MM.1S (cell line): ENCODE measurements at regions not wholly inside any gene's neighbourhood (a gene's known extent, or its start where the extent isn't known, plus 50 kb on each side); places are given as distances from the start of the nearest gene placed in this dataset.

ENCODE experiments used
- DNase-seq: peaks from one replicate; pipeline ENCODE4 v3.0.0-alpha.2; 2015
- H2AFZ ChIP-seq: fragments of 300-600 bp; sonication (generic); 2 replicates; pipeline ENCODE4 v1.6.0; 2016; ENCODE audit warnings: antibody characterized with exemption, low read length
- H3F3A ChIP-seq: fragments of 300-600 bp; sonication (generic); 2 replicates; pipeline ENCODE4 v1.6.1; 2016; ENCODE audit warnings: mild to moderate bottlenecking, antibody characterized with exemption, low read length, moderate library complexity, mixed read lengths; ENCODE audit not compliant: insufficient read depth
- H3K27ac ChIP-seq: fragments of 300-600 bp; sonication (generic); 2 replicates; pipeline ENCODE4 v1.5.1; 2016; ENCODE audit warnings: mild to moderate bottlenecking, low read length
- H3K27me3 ChIP-seq: fragments of 300-600 bp; sonication (generic); replicated peaks from 2 replicates; pipeline ENCODE4 v1.6.0; 2016; ENCODE audit warnings: low read length; ENCODE audit not compliant: insufficient read depth
- H3K36me3 ChIP-seq: fragments of 300-600 bp; sonication (generic); replicated peaks from 2 replicates; pipeline ENCODE4 v1.6.1; 2016; ENCODE audit warnings: mild to moderate bottlenecking, low read length, mixed read lengths; ENCODE audit not compliant: insufficient read depth
- H3K4me1 ChIP-seq: fragments of 300-600 bp; sonication (generic); 2 replicates; pipeline ENCODE4 v1.6.1; 2016; ENCODE audit warnings: low read length, mixed read lengths
- H3K4me2 ChIP-seq: fragments of 300-600 bp; sonication (generic); 2 replicates; pipeline ENCODE4 v1.6.0; 2016; ENCODE audit warnings: low read depth, low read length
- H3K4me3 ChIP-seq: fragments of 300-600 bp; sonication (generic); 2 replicates; pipeline ENCODE4 v1.5.1; 2016; ENCODE audit warnings: low read length, mixed read lengths
- H3K79me2 ChIP-seq: fragments of 300-600 bp; sonication (generic); 2 replicates; pipeline ENCODE4 v1.6.1; 2016; ENCODE audit warnings: mixed run types, low read length, mixed read lengths
- H3K9ac ChIP-seq: fragments of 300-600 bp; sonication (generic); 2 replicates; pipeline ENCODE4 v1.6.1; 2016; ENCODE audit warnings: low read length, mixed read lengths
- H3K9me2 ChIP-seq: fragments of 300-600 bp; sonication (generic); replicated peaks from 2 replicates; pipeline ENCODE4 v1.6.1; 2016; ENCODE audit warnings: mild to moderate bottlenecking, low read length, mixed read lengths; ENCODE audit not compliant: insufficient read depth
- H3K9me3 ChIP-seq: fragments of 300-600 bp; sonication (generic); replicated peaks from 2 replicates; pipeline ENCODE4 v1.6.1; 2016; ENCODE audit warnings: mild to moderate bottlenecking, low read length, mixed read lengths; ENCODE audit not compliant: insufficient read depth
- H4K20me1 ChIP-seq: fragments of 300-600 bp; sonication (generic); 2 replicates; pipeline ENCODE4 v1.6.1; 2016; ENCODE audit warnings: mild to moderate bottlenecking, low read length, moderate library complexity, mixed read lengths; ENCODE audit not compliant: insufficient read depth
- EZH2 ChIP-seq: fragments of 300-600 bp; sonication (generic); optimal IDR thresholded peaks from 2 replicates; pipeline ENCODE3; 2017; ENCODE audit warnings: low read depth, mild to moderate bottlenecking, antibody characterized with exemption, low read length, mixed read lengths
- EZH2phosphoT487 ChIP-seq: fragments of 300-600 bp; sonication (generic); IDR thresholded peaks from 2 replicates; pipeline ENCODE4 v1.6.1; 2018; ENCODE audit warnings: antibody characterized with exemption, low read length
- TF ChIP-seq, protein P1 (sequence below): fragments of 300-600 bp; sonication (generic); IDR thresholded peaks from 2 replicates; pipeline ENCODE4 v1.5.1; 2016; ENCODE audit warnings: antibody characterized with exemption, low read length, mixed read lengths

DNA sequence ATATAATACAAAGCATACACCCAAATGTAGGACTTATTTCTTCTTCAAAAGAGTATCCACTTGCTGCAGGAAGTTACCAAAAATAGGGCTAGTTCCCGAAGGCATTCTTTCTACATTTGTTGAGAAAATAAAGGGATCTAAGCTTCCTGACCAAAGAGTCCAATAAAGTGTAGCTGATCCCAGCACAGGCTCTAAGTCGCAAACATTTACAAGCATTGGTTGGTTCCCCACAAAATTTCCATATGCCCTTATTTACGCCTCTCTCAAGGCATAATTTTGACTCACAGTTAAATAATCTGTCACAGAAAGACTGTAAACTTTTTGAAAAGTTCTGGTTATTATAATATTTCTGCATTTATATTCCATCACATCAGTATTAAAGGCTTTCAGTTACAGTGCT is 1520.1 kb upstream of the ZEB2 start:
- Histone ChIP-seq H3K4me3 (no peak overlapping the region), H4K20me1 (no peaks in the 10 kb centered on the region), H3K4me2 (no peak overlapping the region), H2AFZ (no peak overlapping the region), H3K9ac (no peak overlapping the region), H3F3A (no peaks in the 10 kb centered on the region), H3K9me3 (no peaks in the 10 kb centered on the region), H3K36me3 (no peaks in the 10 kb centered on the region), H3K27me3 (no peaks in the 10 kb centered on the region), H3K9me2 (no peaks in the 10 kb centered on the region), H3K79me2 (no peaks in the 10 kb centered on the region), H3K27ac (no peak overlapping the region), H3K4me1 (no peaks in the 10 kb centered on the region)
- TF ChIP-seq EZH2 (no peak), EZH2phosphoT487 (no peak)
- TF ChIP-seq, protein P1, sequence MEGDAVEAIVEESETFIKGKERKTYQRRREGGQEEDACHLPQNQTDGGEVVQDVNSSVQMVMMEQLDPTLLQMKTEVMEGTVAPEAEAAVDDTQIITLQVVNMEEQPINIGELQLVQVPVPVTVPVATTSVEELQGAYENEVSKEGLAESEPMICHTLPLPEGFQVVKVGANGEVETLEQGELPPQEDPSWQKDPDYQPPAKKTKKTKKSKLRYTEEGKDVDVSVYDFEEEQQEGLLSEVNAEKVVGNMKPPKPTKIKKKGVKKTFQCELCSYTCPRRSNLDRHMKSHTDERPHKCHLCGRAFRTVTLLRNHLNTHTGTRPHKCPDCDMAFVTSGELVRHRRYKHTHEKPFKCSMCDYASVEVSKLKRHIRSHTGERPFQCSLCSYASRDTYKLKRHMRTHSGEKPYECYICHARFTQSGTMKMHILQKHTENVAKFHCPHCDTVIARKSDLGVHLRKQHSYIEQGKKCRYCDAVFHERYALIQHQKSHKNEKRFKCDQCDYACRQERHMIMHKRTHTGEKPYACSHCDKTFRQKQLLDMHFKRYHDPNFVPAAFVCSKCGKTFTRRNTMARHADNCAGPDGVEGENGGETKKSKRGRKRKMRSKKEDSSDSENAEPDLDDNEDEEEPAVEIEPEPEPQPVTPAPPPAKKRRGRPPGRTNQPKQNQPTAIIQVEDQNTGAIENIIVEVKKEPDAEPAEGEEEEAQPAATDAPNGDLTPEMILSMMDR = no peak
- no peak for DNase-seq

DNA sequence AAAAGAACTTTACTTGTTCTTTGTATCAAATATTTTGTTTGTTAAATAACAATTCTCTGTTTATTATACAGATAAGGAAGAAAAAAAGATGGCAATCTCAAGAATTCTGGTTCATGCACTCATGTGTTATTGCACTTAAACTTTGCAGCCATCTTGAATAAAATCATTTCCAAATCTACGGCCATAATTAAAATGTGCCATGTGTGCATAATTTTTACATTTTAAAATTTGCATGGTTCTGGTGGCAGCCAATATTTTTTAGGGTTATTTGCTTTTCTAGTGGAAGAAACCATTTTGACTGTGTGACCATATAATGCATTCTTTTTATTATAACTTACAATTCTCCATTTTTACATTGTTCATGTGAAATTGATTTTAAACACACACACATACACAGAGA is 1518.1 kb upstream of the ZEB2 start:
- Histone ChIP-seq H3K9ac (no peak overlapping the region), H3K9me3 (no peaks in the 10 kb centered on the region), H3K36me3 (no peaks in the 10 kb centered on the region), H3K4me1 (no peaks in the 10 kb centered on the region), H3K4me2 (no peak overlapping the region), H4K20me1 (no peaks in the 10 kb centered on the region), H3K27me3 (no peaks in the 10 kb centered on the region), H3K4me3 (no peak overlapping the region), H3K79me2 (no peaks in the 10 kb centered on the region), H3F3A (no peaks in the 10 kb centered on the region), H2AFZ (no peak overlapping the region), H3K27ac (no peak overlapping the region), H3K9me2 (no peaks in the 10 kb centered on the region)
- DNase-seq = no peak
- TF ChIP-seq, protein P1 = no peak
- TF ChIP-seq EZH2phosphoT487 = no peak
- TF ChIP-seq EZH2 = no peak

DNA sequence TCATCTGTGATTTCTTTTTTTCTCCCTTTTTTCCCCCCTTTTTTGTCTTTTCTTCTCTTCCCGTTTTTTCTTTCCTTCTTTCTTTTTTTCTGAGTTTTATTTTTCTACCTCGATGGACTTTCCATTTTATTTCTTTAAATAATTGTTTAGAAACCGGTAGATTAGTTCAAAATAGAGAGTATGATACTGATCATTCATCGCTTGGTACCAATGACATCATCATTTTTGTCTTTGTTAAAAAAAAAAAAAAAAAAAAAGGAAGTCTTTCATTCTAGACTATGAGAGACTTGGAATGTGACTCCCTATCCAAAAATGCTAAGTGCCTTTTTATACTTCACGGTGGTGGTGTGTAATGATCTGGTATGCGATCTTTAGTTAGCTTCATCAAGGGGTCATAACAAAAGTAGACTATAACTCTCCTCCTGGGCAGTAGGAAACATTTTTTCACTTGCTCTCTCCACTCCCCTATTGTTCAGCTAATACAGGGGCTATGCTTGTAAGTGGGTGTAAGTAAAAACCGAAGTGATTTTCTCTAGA is 1517.5 kb upstream of the ZEB2 start:
- H3K4me3 ChIP-seq = no peak overlapping the region
- H3K36me3 ChIP-seq = no peaks in the 10 kb centered on the region
- DNase-seq = no peak
- H3K9me3 ChIP-seq = no peaks in the 10 kb centered on the region
- H4K20me1 ChIP-seq = no peaks in the 10 kb centered on the region
- H3K27me3 ChIP-seq = no peaks in the 10 kb centered on the region
- H3K27ac ChIP-seq = no peak overlapping the region
- H3K4me2 ChIP-seq = no peak overlapping the region
- no peak for TF ChIP-seq EZH2phosphoT487
- TF ChIP-seq, protein P1 = no peak
- no peak for TF ChIP-seq EZH2
- H3K79me2 ChIP-seq = no peaks in the 10 kb centered on the region
- no peaks in the 10 kb centered on the region for H3K9me2 ChIP-seq
- H3K9ac ChIP-seq = no peak overlapping the region
- H3K4me1 ChIP-seq = no peaks in the 10 kb centered on the region
- no peak overlapping the region for H2AFZ ChIP-seq
- H3F3A ChIP-seq = no peaks in the 10 kb centered on the region
